Activated CD4-positive, alpha-beta T cell treated with anti-CD3 and anti-CD28 coated beads, Interleukin-2, amount 50 U/mL, for 48 hours (primary cell): ENCODE measurements at regions not wholly inside any gene's neighbourhood (a gene's known extent, or its start where the extent isn't known, plus 50 kb on each side); places are given as distances from the start of the nearest gene placed in this dataset.

Experiments used
- DNase-seq, 2 experiments: peaks; one replicate each; pipeline ENCODE4 v3.0.0-alpha.2; 2020

GRCh38 chr22:48891688-48892577 is 935.7 kb downstream of the BRD1 start:
- DNase-seq: no peak

GRCh38 chr22:48890693-48891554 is 936.7 kb downstream of the BRD1 start:
- no peak for DNase-seq

GRCh38 chr22:48889887-48890692 is 937.6 kb downstream of the BRD1 start:
- no peak for DNase-seq

- no peak for DNase-seq
Measured at GRCh38 chr22:48889209-48889830, 938.4 kb downstream of the BRD1 start.

- DNase-seq: no peak
Measured at GRCh38 chr22:48888466-48889208, 939.0 kb downstream of the BRD1 start.

GRCh38 chr22:48887394-48888332 is 940.0 kb downstream of the BRD1 start:
- no peak for DNase-seq

GRCh38 chr22:48886604-48887393 is 940.9 kb downstream of the BRD1 start:
- DNase-seq: no peak

- no peak for DNase-seq
Measured at GRCh38 chr22:48885919-48886305, 941.8 kb downstream of the BRD1 start.

- no peak for DNase-seq
Measured at GRCh38 chr22:48885271-48885918, 942.3 kb downstream of the BRD1 start.

GRCh38 chr22:48884786-48885185 is 942.9 kb downstream of the BRD1 start:
- no peak for DNase-seq

GRCh38 chr22:48884324-48884723 is 943.3 kb downstream of the BRD1 start:
- DNase-seq: no peak

GRCh38 chr22:48883211-48883960 is 944.3 kb downstream of the BRD1 start:
- DNase-seq: no peak

- DNase-seq: no peak
Measured at GRCh38 chr22:48882636-48883200, 945.0 kb downstream of the BRD1 start.

GRCh38 chr22:48881326-48881980 is 946.2 kb downstream of the BRD1 start:
- no peak for DNase-seq

- DNase-seq: no peak
Measured at GRCh38 chr22:48880749-48881148, 946.9 kb downstream of the BRD1 start.

GRCh38 chr22:48876951-48877350 is 950.7 kb downstream of the BRD1 start:
- no peak for DNase-seq

- DNase-seq: no peak
Measured at GRCh38 chr22:48874956-48875355, 952.7 kb downstream of the BRD1 start.

- DNase-seq: no peak
Measured at GRCh38 chr22:48873191-48873520, 954.5 kb downstream of the BRD1 start.
